ENCODE measurements at regions not wholly inside any gene's neighbourhood (a gene's known extent, or its start where the extent isn't known, plus 50 kb on each side); places are given as distances from the start of the nearest gene placed in this dataset.

DNA sequence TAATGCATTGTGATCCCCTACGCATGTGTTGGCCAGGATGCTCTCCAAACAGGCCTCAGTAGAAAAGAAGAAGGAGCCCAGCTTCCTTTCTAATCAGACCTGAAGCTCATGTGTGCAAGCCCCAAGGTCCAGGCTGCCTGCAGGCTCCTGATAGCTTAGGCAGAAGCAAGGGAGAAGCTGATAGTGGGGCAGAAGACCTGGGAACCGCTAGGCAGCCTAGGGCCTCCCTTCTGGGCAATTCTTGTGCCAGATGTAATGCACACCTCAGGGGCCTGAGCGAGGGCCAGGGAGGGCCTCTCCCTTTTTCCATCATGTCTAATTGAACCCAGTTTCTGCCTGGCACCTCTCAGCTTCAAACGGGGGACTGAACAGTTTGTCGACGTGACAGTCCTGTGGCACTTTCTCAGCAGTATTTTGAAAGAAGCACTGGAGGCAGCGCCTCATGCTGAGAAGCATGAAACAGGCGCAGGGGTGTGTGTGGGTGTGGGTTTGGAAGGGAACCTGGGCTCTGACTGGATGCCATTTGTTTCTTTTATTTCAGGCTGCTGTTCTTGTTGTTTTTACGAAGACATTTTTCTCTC lies 212.8 kb downstream of the PIK3R1 start:
- H3K36me3 Mint-ChIP-seq (ENCODE audit: low read depth) = no peaks in the 10 kb centered on the region
- Histone ChIP-seq H3K9me3 (ENCODE audit: control insufficient read depth, low read length) (no peaks in the 10 kb centered on the region), H3K27me3 (ENCODE audit: control insufficient read depth, insufficient read depth, low read length, poor library complexity, severe bottlenecking) (peaks cover 12% of the 10 kb centered on the region), H3K36me3 (ENCODE audit: control insufficient read depth, insufficient read depth, low read length) (no peaks in the 10 kb centered on the region), H3K4me3 (ENCODE audit: low read length) (no peak overlapping the region), H3K27ac (ENCODE audit: low read depth, low read length) (no peak overlapping the region), H3K9ac (ENCODE audit: extremely low read depth, low read length, poor library complexity, severe bottlenecking) (no peak overlapping the region), H3K4me1 (ENCODE audit: control insufficient read depth, insufficient read depth, low read length) (no peaks in the 10 kb centered on the region)
- H3K27ac Mint-ChIP-seq = no peak overlapping the region
- 87 to 89% methylated on average over 8 to 9 of the region's 9 CpGs for WGBS, 2 experiments (ENCODE audit: insufficient coverage in 1 of 2, insufficient read length in 1 of 2)
- peaks cover 2% of the 10 kb centered on the region for H3K4me1 Mint-ChIP-seq
- DNase-seq = no peak
- H3K27me3 Mint-ChIP-seq (ENCODE audit: insufficient read depth) = peaks cover 2% of the 10 kb centered on the region
- H3K4me3 Mint-ChIP-seq = no peak overlapping the region
- H3K9me3 Mint-ChIP-seq = no peaks in the 10 kb centered on the region
- TF ChIP-seq, protein P1, sequence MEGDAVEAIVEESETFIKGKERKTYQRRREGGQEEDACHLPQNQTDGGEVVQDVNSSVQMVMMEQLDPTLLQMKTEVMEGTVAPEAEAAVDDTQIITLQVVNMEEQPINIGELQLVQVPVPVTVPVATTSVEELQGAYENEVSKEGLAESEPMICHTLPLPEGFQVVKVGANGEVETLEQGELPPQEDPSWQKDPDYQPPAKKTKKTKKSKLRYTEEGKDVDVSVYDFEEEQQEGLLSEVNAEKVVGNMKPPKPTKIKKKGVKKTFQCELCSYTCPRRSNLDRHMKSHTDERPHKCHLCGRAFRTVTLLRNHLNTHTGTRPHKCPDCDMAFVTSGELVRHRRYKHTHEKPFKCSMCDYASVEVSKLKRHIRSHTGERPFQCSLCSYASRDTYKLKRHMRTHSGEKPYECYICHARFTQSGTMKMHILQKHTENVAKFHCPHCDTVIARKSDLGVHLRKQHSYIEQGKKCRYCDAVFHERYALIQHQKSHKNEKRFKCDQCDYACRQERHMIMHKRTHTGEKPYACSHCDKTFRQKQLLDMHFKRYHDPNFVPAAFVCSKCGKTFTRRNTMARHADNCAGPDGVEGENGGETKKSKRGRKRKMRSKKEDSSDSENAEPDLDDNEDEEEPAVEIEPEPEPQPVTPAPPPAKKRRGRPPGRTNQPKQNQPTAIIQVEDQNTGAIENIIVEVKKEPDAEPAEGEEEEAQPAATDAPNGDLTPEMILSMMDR (conservative IDR thresholded peaks at IDR 0.05) = no peak

DNA sequence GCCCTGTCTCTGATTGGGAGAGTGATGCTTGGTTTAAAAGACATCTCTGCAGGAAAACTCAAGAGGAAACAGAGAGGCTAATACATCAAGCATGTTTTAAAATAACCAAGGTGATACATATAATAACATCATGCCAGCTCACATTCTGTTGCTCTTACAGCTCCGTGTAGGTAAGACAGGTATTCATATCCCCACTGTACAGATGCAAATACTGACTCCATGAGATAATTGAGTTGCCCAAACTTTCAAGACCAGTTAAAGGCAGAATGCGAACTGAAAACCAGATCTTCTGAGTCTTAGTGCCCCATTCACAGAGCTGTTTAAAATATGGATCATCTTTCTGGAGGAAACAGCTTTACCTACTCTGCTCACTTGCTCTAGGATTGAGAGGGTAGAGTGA lies 214.0 kb downstream of the PIK3R1 start:
- Mint-ChIP-seq H3K9me3 (no peaks in the 10 kb centered on the region), H3K4me3 (no peak overlapping the region), H3K27me3 (ENCODE audit: insufficient read depth) (peaks cover 6% of the 10 kb centered on the region), H3K27ac (no peak overlapping the region), H3K4me1 (peaks cover 8% of the 10 kb centered on the region), H3K36me3 (ENCODE audit: low read depth) (no peaks in the 10 kb centered on the region)
- peaks cover 12% of the 10 kb centered on the region for H3K27me3 ChIP-seq (ENCODE audit: control insufficient read depth, insufficient read depth, low read length, poor library complexity, severe bottlenecking)
- DNase-seq = no peak
- no peaks in the 10 kb centered on the region for H3K9me3 ChIP-seq (ENCODE audit: control insufficient read depth, low read length)
- no peaks in the 10 kb centered on the region for H3K36me3 ChIP-seq (ENCODE audit: control insufficient read depth, insufficient read depth, low read length)
- no peaks in the 10 kb centered on the region for H3K4me1 ChIP-seq (ENCODE audit: control insufficient read depth, insufficient read depth, low read length)
- H3K9ac ChIP-seq (ENCODE audit: extremely low read depth, low read length, poor library complexity, severe bottlenecking) = no peak overlapping the region
- H3K27ac ChIP-seq (ENCODE audit: low read depth, low read length) = no peak overlapping the region
- 93 to 100% methylated on average over 1 to 2 of the region's 2 CpGs for WGBS, 2 experiments (ENCODE audit: insufficient coverage in 1 of 2, insufficient read length in 1 of 2)
- no peak overlapping the region for H3K4me3 ChIP-seq (ENCODE audit: low read length)
- TF ChIP-seq, protein P1 (conservative IDR thresholded peaks at IDR 0.05) = no peak

DNA sequence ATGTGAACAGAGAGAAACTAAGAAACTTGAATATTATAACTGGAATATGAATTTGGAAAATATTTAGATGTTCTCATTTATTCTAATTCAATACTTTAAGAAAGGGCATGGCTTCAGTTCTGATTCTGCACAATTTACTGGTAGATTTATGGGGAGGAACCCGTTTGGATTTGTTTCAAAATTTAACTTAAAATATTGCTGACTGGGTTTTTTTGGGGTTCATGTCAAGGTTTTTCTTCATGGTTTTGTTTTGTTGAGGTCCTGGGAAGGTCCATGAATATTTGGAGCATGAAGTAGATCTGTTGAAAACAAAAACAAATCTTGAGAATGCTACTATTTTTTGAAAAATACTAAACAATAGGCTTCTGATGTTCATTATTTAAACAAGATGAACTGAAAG lies 214.7 kb downstream of the PIK3R1 start:
- Histone ChIP-seq H3K27ac (ENCODE audit: low read depth, low read length) (no peak overlapping the region), H3K9me3 (ENCODE audit: control insufficient read depth, low read length) (no peaks in the 10 kb centered on the region), H3K36me3 (ENCODE audit: control insufficient read depth, insufficient read depth, low read length) (no peaks in the 10 kb centered on the region), H3K9ac (ENCODE audit: extremely low read depth, low read length, poor library complexity, severe bottlenecking) (no peak overlapping the region), H3K4me3 (ENCODE audit: low read length) (no peak overlapping the region), H3K4me1 (ENCODE audit: control insufficient read depth, insufficient read depth, low read length) (no peaks in the 10 kb centered on the region), H3K27me3 (ENCODE audit: control insufficient read depth, insufficient read depth, low read length, poor library complexity, severe bottlenecking) (peaks cover 12% of the 10 kb centered on the region)
- DNase-seq = no peak
- 90% methylated on average over 1 of the region's 1 CpG; no CpG with 5 or more reads in 1 of the 2 experiments for WGBS, 2 experiments (ENCODE audit: insufficient coverage in 1 of 2, insufficient read length in 1 of 2)
- H3K36me3 Mint-ChIP-seq (ENCODE audit: low read depth) = no peaks in the 10 kb centered on the region
- H3K9me3 Mint-ChIP-seq = no peaks in the 10 kb centered on the region
- H3K27me3 Mint-ChIP-seq (ENCODE audit: insufficient read depth) = peaks cover 6% of the 10 kb centered on the region
- TF ChIP-seq, protein P1 (conservative IDR thresholded peaks at IDR 0.05) = no peak
- no peak overlapping the region for H3K27ac Mint-ChIP-seq
- no peak overlapping the region for H3K4me3 Mint-ChIP-seq
- peaks cover 9% of the 10 kb centered on the region for H3K4me1 Mint-ChIP-seq
